AG09309 (cell line): ENCODE measurements at regions not wholly inside any gene's neighbourhood (a gene's known extent, or its start where the extent isn't known, plus 50 kb on each side); places are given as distances from the start of the nearest gene placed in this dataset.

ENCODE experiments used
- DNase-seq: peaks from one replicate; pipeline ENCODE4 v3.0.0-alpha.2; 2010; ENCODE audit warnings: low read depth
- H3K4me3 ChIP-seq: 2 replicates; pipeline ENCODE4 v1.5.1; 2011; ENCODE audit warnings: mild to moderate bottlenecking, low read depth, low read length, moderate library complexity; ENCODE audit not compliant: control insufficient read depth
- TF ChIP-seq, protein P1 (sequence below): IDR thresholded peaks from 2 replicates; pipeline ENCODE4 v1.5.1; 2011; ENCODE audit warnings: mild to moderate bottlenecking, low read depth, low read length, inconsistent platforms; ENCODE audit not compliant: insufficient read depth, control insufficient read depth; ENCODE audit errors: missing control alignments

DNA sequence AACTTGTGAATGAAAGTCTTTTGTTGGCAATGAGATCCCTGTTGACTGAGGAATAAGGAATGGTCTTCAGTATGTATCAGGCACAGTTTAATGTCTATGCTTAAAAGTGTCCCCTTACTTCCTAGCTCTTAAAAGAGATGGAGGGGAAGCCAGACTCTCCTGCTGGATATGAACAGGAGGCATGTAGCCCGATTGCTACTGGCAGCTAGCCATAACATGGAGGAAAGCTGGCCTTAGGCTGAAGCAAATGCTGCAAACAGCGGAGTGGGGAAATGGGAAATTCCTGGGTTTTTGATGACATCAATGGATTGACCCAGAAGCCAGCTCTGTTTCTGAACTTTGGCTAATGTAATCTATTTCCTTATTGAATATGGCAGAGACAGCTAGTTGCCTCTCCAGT is 266.1 kb downstream of the SLC4A3 start:
- TF ChIP-seq, protein P1, sequence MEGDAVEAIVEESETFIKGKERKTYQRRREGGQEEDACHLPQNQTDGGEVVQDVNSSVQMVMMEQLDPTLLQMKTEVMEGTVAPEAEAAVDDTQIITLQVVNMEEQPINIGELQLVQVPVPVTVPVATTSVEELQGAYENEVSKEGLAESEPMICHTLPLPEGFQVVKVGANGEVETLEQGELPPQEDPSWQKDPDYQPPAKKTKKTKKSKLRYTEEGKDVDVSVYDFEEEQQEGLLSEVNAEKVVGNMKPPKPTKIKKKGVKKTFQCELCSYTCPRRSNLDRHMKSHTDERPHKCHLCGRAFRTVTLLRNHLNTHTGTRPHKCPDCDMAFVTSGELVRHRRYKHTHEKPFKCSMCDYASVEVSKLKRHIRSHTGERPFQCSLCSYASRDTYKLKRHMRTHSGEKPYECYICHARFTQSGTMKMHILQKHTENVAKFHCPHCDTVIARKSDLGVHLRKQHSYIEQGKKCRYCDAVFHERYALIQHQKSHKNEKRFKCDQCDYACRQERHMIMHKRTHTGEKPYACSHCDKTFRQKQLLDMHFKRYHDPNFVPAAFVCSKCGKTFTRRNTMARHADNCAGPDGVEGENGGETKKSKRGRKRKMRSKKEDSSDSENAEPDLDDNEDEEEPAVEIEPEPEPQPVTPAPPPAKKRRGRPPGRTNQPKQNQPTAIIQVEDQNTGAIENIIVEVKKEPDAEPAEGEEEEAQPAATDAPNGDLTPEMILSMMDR: no peak
- no peak overlapping the region for H3K4me3 ChIP-seq
- DNase-seq: no peak

DNA sequence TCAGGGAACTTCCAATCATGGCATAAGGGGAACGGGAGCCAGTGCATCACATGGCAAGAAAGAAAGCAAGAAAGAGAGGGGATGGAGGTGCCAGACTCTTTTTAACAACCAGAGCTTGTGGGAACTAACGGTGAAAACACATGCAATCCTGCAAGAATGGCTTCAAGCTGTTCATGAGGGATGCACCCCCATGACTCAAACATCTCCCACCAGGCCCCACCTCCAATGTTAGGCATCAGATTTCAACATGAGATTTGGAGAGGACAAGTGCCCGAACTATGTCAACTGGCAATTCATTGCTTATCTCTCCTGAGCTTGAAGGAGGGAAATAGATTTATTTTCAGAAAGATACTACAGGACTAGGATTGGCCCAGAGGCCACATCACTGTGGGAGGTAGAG is 270.0 kb downstream of the SLC4A3 start:
- TF ChIP-seq, protein P1: no peak
- DNase-seq: no peak
- H3K4me3 ChIP-seq: no peak overlapping the region

- DNase-seq: no peak
- no peak overlapping the region for H3K4me3 ChIP-seq
- TF ChIP-seq, protein P1: no peak
These were observed 273.7 kb downstream of the SLC4A3 start for GRCh38 chr2:219901155-219901554.

- no peak overlapping the region for H3K4me3 ChIP-seq
- DNase-seq: no peak
- TF ChIP-seq, protein P1: no peak
These were observed 275.6 kb downstream of the SLC4A3 start for GRCh38 chr2:219902891-219903552.

GRCh38 chr2:219905640-219906039 is 278.2 kb downstream of the SLC4A3 start:
- TF ChIP-seq, protein P1: no peak
- DNase-seq: no peak
- no peak overlapping the region for H3K4me3 ChIP-seq

- TF ChIP-seq, protein P1: no peak
- DNase-seq: no peak
- H3K4me3 ChIP-seq: no peak overlapping the region
These were observed 278.9 kb downstream of the SLC4A3 start for GRCh38 chr2:219906114-219907010.
